Smooth muscle cell (in vitro differentiated cells): ENCODE measurements at regions not wholly inside any gene's neighbourhood (a gene's known extent, or its start where the extent isn't known, plus 50 kb on each side); places are given as distances from the start of the nearest gene placed in this dataset.
A peak's percentile ranks its signal among the peaks of the same experiment; 100 is the strongest.

Source experiments
- DNase-seq: peaks from one replicate; lab custom pipeline; 2025; ENCODE audit not compliant: unreplicated experiment; lab: John Stamatoyannopoulos, UW
- H2AFZ ChIP-seq: fragments of 200-600 bp; sonication (generic); 2 replicates; pipeline ENCODE4 v1.6.0; 2016; ENCODE audit warnings: antibody characterized with exemption, low read depth, mild to moderate bottlenecking
- H3F3A ChIP-seq: fragments of 200-600 bp; sonication (generic); 2 replicates; pipeline ENCODE4 v1.6.0; 2017; ENCODE audit warnings: antibody characterized with exemption, low read depth
- H3K27ac ChIP-seq: fragments of 200-600 bp; sonication (generic); 2 replicates; pipeline ENCODE4 v1.5.1; 2016; ENCODE audit warnings: low read depth, mild to moderate bottlenecking
- H3K27me3 ChIP-seq: fragments of 200-600 bp; sonication (generic); 2 replicates; pipeline ENCODE4 v1.6.1; 2016; ENCODE audit warnings: low read depth, mild to moderate bottlenecking
- H3K36me3 ChIP-seq: fragments of 200-600 bp; sonication (generic); 2 replicates; pipeline ENCODE4 v1.5.1; 2016; ENCODE audit warnings: low read depth
- H3K4me1 ChIP-seq: fragments of 200-600 bp; sonication (generic); 2 replicates; pipeline ENCODE4 v1.5.1; 2016; ENCODE audit warnings: low read depth
- H3K4me2 ChIP-seq: fragments of 200-600 bp; sonication (generic); 2 replicates; pipeline ENCODE4 v1.6.0; 2016; ENCODE audit warnings: mild to moderate bottlenecking
- H3K4me3 ChIP-seq: fragments of 200-600 bp; sonication (generic); 2 replicates; pipeline ENCODE4 v1.5.1; 2016; ENCODE audit warnings: mild to moderate bottlenecking
- H3K79me2 ChIP-seq: fragments of 200-600 bp; sonication (generic); 2 replicates; pipeline ENCODE4 v1.6.0; 2016; ENCODE audit warnings: low read depth, mild to moderate bottlenecking
- H3K9ac ChIP-seq: fragments of 200-600 bp; sonication (generic); 2 replicates; pipeline ENCODE4 v1.6.0; 2016; ENCODE audit warnings: low read depth
- H3K9me3 ChIP-seq: fragments of 200-600 bp; sonication (generic); replicated peaks from 2 replicates; pipeline ENCODE4 v1.5.1; 2016; ENCODE audit warnings: low read depth
- H4K20me1 ChIP-seq: fragments of 200-600 bp; sonication (generic); 2 replicates; pipeline ENCODE4 v1.6.0; 2016; ENCODE audit warnings: low read depth
- CTCF ChIP-seq: fragments of 200-600 bp; sonication (generic); IDR thresholded peaks from 2 replicates; pipeline ENCODE4 v1.5.1; 2017; ENCODE audit warnings: borderline replicate concordance, mild to moderate bottlenecking, antibody characterized with exemption; ENCODE audit not compliant: insufficient read depth, poor library complexity, severe bottlenecking
- WGBS: methylation state at CpG from one replicate; pipeline ENCODE4 v1.1.7; 2016; ENCODE audit warnings: low lambda C conversion rate; 5-methylcytosine and 5-hydroxymethylcytosine counted together

- H3K4me2 ChIP-seq = no peak overlapping the region
- H3K9me3 ChIP-seq = no peaks in the 10 kb centered on the region
- no peaks in the 10 kb centered on the region for H3F3A ChIP-seq
- DNase-seq = no peak
- H3K27me3 ChIP-seq = no peaks in the 10 kb centered on the region
- no peaks in the 10 kb centered on the region for H3K79me2 ChIP-seq
- no peaks in the 10 kb centered on the region for H4K20me1 ChIP-seq
- H3K4me3 ChIP-seq = no peak overlapping the region
- 92% methylated on average over 5 of the region's 5 CpGs for WGBS
- no peak overlapping the region for H3K27ac ChIP-seq
- no peak for TF ChIP-seq CTCF
- no peak overlapping the region for H2AFZ ChIP-seq
- peaks cover 33% of the 10 kb centered on the region for H3K4me1 ChIP-seq
- no peak overlapping the region for H3K9ac ChIP-seq
- H3K36me3 ChIP-seq = no peaks in the 10 kb centered on the region
Observed at GRCh38 chr20:11246251-11246775, 572.5 kb upstream of the JAG1 start.

GRCh38 chr20:11247046-11248010, 573.5 kb upstream of the JAG1 start:
- Histone ChIP-seq H3K4me1 (peaks cover 33% of the 10 kb centered on the region), H3K27me3 (no peaks in the 10 kb centered on the region), H3K4me2 (no peak overlapping the region), H3K79me2 (no peaks in the 10 kb centered on the region), H3K9me3 (no peaks in the 10 kb centered on the region), H2AFZ (no peak overlapping the region), H3K36me3 (no peaks in the 10 kb centered on the region), H3K27ac (no peak overlapping the region), H3K9ac (no peak overlapping the region), H4K20me1 (no peaks in the 10 kb centered on the region), H3F3A (no peaks in the 10 kb centered on the region), H3K4me3 (no peak overlapping the region)
- no peak for DNase-seq
- WGBS = 89% methylated on average over 11 of the region's 11 CpGs
- no peak for TF ChIP-seq CTCF

- no peak for TF ChIP-seq CTCF
- Histone ChIP-seq H3K4me3 (no peak overlapping the region), H3K27ac (no peak overlapping the region), H3K9me3 (no peaks in the 10 kb centered on the region), H3K4me1 (peaks cover 33% of the 10 kb centered on the region), H3K9ac (no peak overlapping the region), H3K4me2 (peak overlapping the region; percentile 35), H3K27me3 (no peaks in the 10 kb centered on the region), H3K79me2 (no peaks in the 10 kb centered on the region), H2AFZ (no peak overlapping the region), H3K36me3 (no peaks in the 10 kb centered on the region), H3F3A (no peaks in the 10 kb centered on the region), H4K20me1 (no peaks in the 10 kb centered on the region)
- no peak for DNase-seq
- 86% methylated on average over 3 of the region's 3 CpGs for WGBS
Observed at GRCh38 chr20:11248011-11248409, 574.2 kb upstream of the JAG1 start.
